Fibroblast of mammary gland (primary cell): ENCODE measurements at regions not wholly inside any gene's neighbourhood (a gene's known extent, or its start where the extent isn't known, plus 50 kb on each side); places are given as distances from the start of the nearest gene placed in this dataset.

Experiments used
- DNase-seq: peaks from one replicate; pipeline ENCODE4 v3.0.0-alpha.2; 2010; ENCODE audit warnings: low read depth
- H3K4me3 ChIP-seq: 2 replicates; pipeline ENCODE4 v1.5.1; 2011; ENCODE audit warnings: low read depth, mild to moderate bottlenecking, low read length, moderate library complexity; ENCODE audit not compliant: control insufficient read depth
- TF ChIP-seq, protein P1 (sequence below): conservative IDR thresholded peaks from 2 replicates; pipeline ENCODE4 v1.5.1; 2011; ENCODE audit warnings: low read depth, low read length, inconsistent platforms; ENCODE audit not compliant: control insufficient read depth, insufficient read depth

DNA sequence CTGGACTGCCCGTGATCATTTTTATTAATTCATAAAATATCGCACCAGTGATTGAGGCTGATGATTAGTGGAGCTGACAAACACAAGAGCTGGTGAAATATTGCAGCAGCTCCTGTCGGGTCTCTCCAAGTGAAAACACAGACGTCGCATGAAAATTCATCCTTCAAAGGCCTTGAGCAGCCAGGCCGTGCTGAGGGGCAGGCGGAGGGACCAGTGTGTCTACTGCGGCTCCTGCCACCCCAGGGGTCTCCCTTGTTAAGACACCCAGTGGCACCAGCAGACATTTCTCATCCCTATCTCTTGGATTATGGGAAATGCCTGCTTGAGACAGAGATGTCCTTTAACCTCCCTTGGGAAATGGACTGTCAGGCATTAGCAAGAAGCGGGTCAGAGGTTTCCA, 289.4 kb upstream of the TLE3 start:
- TF ChIP-seq, protein P1, sequence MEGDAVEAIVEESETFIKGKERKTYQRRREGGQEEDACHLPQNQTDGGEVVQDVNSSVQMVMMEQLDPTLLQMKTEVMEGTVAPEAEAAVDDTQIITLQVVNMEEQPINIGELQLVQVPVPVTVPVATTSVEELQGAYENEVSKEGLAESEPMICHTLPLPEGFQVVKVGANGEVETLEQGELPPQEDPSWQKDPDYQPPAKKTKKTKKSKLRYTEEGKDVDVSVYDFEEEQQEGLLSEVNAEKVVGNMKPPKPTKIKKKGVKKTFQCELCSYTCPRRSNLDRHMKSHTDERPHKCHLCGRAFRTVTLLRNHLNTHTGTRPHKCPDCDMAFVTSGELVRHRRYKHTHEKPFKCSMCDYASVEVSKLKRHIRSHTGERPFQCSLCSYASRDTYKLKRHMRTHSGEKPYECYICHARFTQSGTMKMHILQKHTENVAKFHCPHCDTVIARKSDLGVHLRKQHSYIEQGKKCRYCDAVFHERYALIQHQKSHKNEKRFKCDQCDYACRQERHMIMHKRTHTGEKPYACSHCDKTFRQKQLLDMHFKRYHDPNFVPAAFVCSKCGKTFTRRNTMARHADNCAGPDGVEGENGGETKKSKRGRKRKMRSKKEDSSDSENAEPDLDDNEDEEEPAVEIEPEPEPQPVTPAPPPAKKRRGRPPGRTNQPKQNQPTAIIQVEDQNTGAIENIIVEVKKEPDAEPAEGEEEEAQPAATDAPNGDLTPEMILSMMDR, result no peak
- H3K4me3 ChIP-seq, result no peak overlapping the region
- no peak for DNase-seq

DNA sequence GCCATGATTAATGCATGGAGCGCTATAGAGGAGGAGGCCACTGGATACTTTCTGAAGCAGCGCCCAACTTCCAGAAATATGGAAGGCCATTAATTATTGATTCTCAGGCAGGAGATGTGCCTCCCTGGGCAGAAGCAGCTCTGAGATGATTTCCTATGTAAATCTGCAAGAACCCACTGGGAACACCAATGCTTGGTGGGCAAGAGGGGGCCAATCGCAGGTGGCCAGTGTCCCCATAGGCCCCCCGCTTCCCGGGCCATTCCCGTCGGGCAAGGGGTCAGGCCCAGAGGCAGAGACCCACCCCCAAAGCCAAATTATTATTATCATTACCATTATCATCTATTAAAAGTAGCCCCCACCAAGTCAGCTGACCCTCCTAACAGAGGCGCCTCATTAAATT, 288.0 kb upstream of the TLE3 start:
- TF ChIP-seq, protein P1, result no peak
- DNase-seq, result no peak
- no peak overlapping the region for H3K4me3 ChIP-seq

DNA sequence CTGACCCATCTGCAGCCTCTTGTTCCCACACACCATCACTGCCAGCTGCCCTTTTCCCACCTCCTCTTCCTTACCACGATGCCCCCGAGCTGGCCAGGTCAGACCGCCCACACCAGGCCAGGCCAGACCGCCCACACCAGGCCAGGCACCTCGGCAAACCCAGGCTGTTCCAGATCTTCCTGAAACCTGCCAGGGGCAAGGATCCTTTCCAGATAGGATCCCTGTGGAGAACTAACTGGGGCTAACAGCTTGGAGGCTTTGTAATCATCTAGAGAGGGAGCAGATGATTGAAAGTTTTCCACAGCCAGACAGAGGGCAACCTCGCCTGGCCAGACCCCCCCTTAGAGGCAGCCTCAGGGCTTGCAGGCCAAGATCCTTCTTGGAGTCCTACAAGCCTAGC, 287.3 kb upstream of the TLE3 start:
- H3K4me3 ChIP-seq, result no peak overlapping the region
- DNase-seq, result no peak
- TF ChIP-seq, protein P1, result no peak

DNA sequence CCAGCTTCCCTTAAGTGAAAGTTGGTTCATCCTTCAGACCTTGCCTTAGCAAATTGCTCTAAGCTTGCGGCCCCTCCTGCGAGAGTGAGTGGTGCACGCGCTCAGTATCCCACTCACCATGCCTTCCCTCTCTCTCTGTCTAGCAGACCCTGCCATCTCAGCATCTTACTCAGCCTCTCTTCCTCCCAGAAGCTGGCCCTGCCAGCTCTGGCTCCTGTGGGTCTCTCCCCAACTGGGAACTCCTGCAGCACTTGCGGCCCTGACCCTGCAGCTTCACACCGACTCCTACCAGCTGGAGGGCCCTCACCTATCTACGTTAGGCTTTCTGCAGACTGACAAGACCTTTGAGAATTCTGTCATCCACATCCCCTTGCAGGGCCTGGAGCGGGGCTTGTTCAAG, 286.1 kb upstream of the TLE3 start:
- no peak for DNase-seq
- TF ChIP-seq, protein P1, result no peak
- no peak overlapping the region for H3K4me3 ChIP-seq

DNA sequence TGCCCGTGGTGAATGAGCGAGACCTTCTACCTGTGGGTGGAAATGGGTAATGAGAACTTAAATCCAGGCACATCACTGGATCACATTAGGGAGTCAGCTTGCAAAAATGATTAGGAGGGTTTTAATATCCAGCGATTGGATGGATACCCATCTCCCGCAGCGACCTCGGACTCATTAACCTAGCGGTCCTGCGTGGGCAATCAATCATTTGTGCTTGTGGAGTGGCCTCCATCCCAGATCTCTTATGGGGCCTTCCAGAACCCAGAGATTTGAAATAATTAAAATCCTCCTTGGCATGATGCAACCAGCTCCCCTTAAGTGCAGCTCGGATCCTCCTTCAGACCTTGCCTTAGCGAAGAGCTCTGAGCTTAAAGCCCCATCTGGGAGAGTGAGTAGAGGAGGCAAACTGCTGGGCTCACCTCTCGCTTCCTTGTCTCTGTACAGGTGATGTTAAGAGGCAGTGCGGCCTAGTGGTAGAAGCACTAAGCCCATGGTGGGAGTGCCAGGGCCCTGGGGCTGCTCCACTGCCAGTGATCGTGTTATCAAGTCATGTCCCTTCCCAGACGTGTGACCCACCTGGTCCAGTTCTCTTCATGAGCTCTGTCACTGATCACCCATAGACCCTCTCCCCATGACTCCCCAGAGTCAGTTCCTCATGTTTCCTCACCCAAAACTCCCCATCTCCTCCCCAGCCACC, 285.2 kb upstream of the TLE3 start:
- DNase-seq, result no peak
- H3K4me3 ChIP-seq, result no peak overlapping the region
- TF ChIP-seq, protein P1, result no peak

DNA sequence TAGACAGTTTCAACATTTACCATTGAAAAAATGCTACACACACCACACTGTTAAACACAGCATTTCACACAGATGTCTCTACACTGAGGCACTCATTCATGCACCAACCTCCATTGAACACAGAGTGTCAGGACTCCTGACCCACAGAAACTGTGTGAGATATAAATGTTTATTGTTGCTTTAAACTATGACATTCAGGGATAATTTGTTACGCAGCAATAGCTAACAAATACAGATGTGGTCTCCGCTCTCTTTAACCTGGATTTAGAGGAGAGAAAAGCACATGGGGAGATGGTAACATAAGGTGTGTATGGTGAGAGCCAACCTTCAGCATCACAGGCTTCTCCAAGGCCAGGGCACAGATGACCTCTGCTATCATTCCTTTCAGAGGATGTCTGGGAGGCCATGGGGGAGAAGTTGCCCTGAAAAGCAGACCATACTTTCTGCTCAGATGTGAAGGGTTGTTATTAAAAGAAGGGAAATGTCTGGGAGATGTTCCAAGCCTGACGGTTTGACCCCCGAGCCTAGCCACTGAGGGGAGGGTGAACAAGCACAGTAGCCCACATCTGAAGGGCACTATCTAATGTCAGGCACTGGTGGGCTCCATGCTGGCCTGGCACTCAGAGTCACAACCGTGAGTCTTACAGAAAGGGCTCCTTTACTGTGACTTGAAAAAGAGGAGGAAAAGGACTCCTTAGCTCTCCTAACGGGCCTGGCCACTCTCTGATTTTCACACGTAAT, 284.5 kb upstream of the TLE3 start:
- no peak for DNase-seq
- no peak overlapping the region for H3K4me3 ChIP-seq
- TF ChIP-seq, protein P1, result no peak
